ENCODE measurements at regions not wholly inside any gene's neighbourhood (a gene's known extent, or its start where the extent isn't known, plus 50 kb on each side); places are given as distances from the start of the nearest gene placed in this dataset.

GRCh38 chrX:107542040-107542439 lies 86.3 kb upstream of the PRPS1 start:
- H3K4me1 Mint-ChIP-seq: no peaks in the 10 kb centered on the region
- H3K27ac Mint-ChIP-seq: no peak overlapping the region
- H3K9me3 Mint-ChIP-seq: no peaks in the 10 kb centered on the region
- H3K36me3 Mint-ChIP-seq (ENCODE audit: low read depth): no peaks in the 10 kb centered on the region
- no peak overlapping the region for H3K4me3 Mint-ChIP-seq
- ChIA-PET CTCF (interaction anchor here (0.7 to 1.1 kb wide), 2 partner anchors 87 to 445 kb away, joined by 4 read pairs; no protein-coding TSS in a partner anchor), POLR2A (no interaction called here)
- H3K27me3 Mint-ChIP-seq: peaks cover 1% of the 10 kb centered on the region
- no peak for DNase-seq

DNA sequence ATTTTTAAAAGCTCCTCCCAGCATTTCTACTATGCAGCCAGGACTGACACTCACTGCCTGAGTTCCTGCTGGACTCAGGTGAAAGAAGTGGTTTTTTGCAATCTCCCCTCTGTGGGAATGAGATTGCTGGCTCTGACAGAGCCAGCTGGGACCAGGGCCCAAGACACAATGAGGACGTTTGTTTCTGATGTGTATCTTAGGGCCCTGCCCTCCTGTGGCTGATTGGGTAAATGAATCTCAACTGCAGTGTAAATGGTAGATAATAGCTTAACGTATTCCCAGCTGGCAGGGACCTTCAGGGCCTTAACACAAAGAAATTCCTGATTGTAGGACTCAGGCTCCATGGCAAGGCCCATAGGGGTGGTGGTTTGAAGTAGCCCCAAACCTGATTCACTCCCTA lies 85.8 kb upstream of the PRPS1 start:
- no peak for DNase-seq
- CTCF ChIA-PET: interaction anchor here (0.7 to 1.1 kb wide), 2 partner anchors 87 to 446 kb away, joined by 4 read pairs; no protein-coding TSS in a partner anchor
- H3K4me1 Mint-ChIP-seq: no peaks in the 10 kb centered on the region
- no peak overlapping the region for H3K4me3 Mint-ChIP-seq
- no peaks in the 10 kb centered on the region for H3K27me3 Mint-ChIP-seq
- POLR2A ChIA-PET: no interaction called here
- H3K27ac Mint-ChIP-seq: no peak overlapping the region
- H3K9me3 Mint-ChIP-seq: no peaks in the 10 kb centered on the region
- no peaks in the 10 kb centered on the region for H3K36me3 Mint-ChIP-seq (ENCODE audit: low read depth)

GRCh38 chrX:107547621-107548020 lies 80.7 kb upstream of the PRPS1 start:
- ChIA-PET POLR2A (no interaction called here), CTCF (no interaction called here)

GRCh38 chrX:107548775-107549174 lies 79.5 kb upstream of the PRPS1 start:
- no peak overlapping the region for H3K4me3 Mint-ChIP-seq
- peaks cover 10% of the 10 kb centered on the region for H3K4me1 Mint-ChIP-seq
- H3K27ac Mint-ChIP-seq: no peak overlapping the region
- H3K36me3 Mint-ChIP-seq (ENCODE audit: low read depth): no peaks in the 10 kb centered on the region
- CTCF ChIA-PET: interaction anchor here (1.3 kb wide), 1 partner anchor 10 kb away, joined by 3 read pairs; no protein-coding TSS in a partner anchor
- DNase-seq: no peak
- H3K27me3 Mint-ChIP-seq: no peaks in the 10 kb centered on the region
- POLR2A ChIA-PET: interaction anchor here (1.8 kb wide), 1 partner anchor 80 kb away, joined by 4 read pairs; the partner anchor contains the start of gene PRPS1
- H3K9me3 Mint-ChIP-seq: no peaks in the 10 kb centered on the region

More at GRCh38 chrX:107547621-107548020, 80.7 kb upstream of the PRPS1 start:
- Mint-ChIP-seq H3K4me3 (no peak overlapping the region), H3K27ac (no peak overlapping the region), H3K4me1 (peaks cover 10% of the 10 kb centered on the region), H3K36me3 (ENCODE audit: low read depth) (no peaks in the 10 kb centered on the region), H3K9me3 (no peaks in the 10 kb centered on the region), H3K27me3 (no peaks in the 10 kb centered on the region)
- no peak for DNase-seq

DNA sequence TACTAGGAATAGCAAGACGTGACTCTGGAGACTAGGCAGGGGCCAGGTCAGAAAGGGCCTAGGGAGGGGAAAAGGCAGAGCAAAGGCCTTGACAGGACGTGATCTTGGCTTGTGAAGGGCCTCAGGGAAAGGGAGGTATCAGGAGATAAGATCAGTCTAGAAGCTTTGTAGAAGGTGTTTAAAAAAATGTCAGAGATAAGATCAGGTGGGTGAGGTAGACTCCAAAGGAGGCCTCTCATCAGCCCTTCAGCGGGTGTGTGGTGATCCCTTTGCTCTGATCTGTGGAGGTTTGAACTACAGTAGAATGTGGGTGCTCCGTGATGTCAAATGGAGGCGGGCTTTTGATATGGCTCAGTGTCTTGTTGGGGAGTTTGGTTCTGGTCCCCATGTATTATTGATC lies 78.8 kb upstream of the PRPS1 start:
- H3K27ac Mint-ChIP-seq: no peak overlapping the region
- ChIA-PET CTCF (interaction anchor here (1.3 kb wide), 1 partner anchor 11 kb away, joined by 3 read pairs; no protein-coding TSS in a partner anchor), POLR2A (interaction anchor here (1.8 kb wide), 1 partner anchor 79 kb away, joined by 4 read pairs; the partner anchor contains the start of gene PRPS1)
- H3K36me3 Mint-ChIP-seq (ENCODE audit: low read depth): no peaks in the 10 kb centered on the region
- no peaks in the 10 kb centered on the region for H3K9me3 Mint-ChIP-seq
- DNase-seq: no peak
- H3K4me3 Mint-ChIP-seq: no peak overlapping the region
- H3K4me1 Mint-ChIP-seq: peaks cover 10% of the 10 kb centered on the region
- no peaks in the 10 kb centered on the region for H3K27me3 Mint-ChIP-seq

GRCh38 chrX:107551546-107551945 lies 76.8 kb upstream of the PRPS1 start:
- Mint-ChIP-seq H3K4me3 (no peak overlapping the region), H3K36me3 (ENCODE audit: low read depth) (no peaks in the 10 kb centered on the region), H3K4me1 (peaks cover 10% of the 10 kb centered on the region), H3K9me3 (no peaks in the 10 kb centered on the region), H3K27ac (no peak overlapping the region), H3K27me3 (peaks cover 2% of the 10 kb centered on the region)
- ChIA-PET CTCF (no interaction called here), POLR2A (no interaction called here)
- no peak for DNase-seq

DNA sequence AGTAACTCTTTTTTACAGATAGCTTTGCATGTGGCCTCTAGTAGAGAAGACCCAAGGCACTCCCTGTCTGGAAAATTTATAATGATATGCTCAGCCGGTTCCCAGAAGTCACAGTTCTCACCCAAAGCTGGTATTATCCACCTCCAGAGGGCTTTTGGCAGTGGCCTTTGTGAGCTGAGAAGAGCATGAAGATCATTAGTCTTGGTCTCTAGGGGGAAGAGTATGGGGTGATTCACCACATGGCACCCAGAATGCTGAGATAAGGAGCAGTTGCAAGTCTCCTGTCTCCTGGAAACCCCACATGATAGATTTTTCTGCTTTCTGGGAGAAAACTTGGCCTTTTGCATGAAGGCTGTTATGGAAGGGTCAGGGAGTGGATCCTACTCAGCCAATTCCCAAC lies 75.4 kb upstream of the PRPS1 start:
- H3K4me3 Mint-ChIP-seq: no peak overlapping the region
- H3K27ac Mint-ChIP-seq: no peak overlapping the region
- peaks cover 2% of the 10 kb centered on the region for H3K27me3 Mint-ChIP-seq
- H3K4me1 Mint-ChIP-seq: peaks cover 16% of the 10 kb centered on the region
- ChIA-PET POLR2A (no interaction called here), CTCF (no interaction called here)
- H3K9me3 Mint-ChIP-seq: no peaks in the 10 kb centered on the region
- no peaks in the 10 kb centered on the region for H3K36me3 Mint-ChIP-seq (ENCODE audit: low read depth)
- DNase-seq: no peak

GRCh38 chrX:107556967-107557366 lies 71.3 kb upstream of the PRPS1 start:
- peaks cover 6% of the 10 kb centered on the region for H3K4me1 Mint-ChIP-seq
- peaks cover 2% of the 10 kb centered on the region for H3K27me3 Mint-ChIP-seq
- CTCF ChIA-PET: no interaction called here
- DNase-seq: no peak
- H3K4me3 Mint-ChIP-seq: no peak overlapping the region
- H3K27ac Mint-ChIP-seq: no peak overlapping the region
- no peaks in the 10 kb centered on the region for H3K9me3 Mint-ChIP-seq
- POLR2A ChIA-PET: no interaction called here
- H3K36me3 Mint-ChIP-seq (ENCODE audit: low read depth): no peaks in the 10 kb centered on the region

GRCh38 chrX:107559506-107559905 lies 68.8 kb upstream of the PRPS1 start:
- Mint-ChIP-seq H3K36me3 (ENCODE audit: low read depth) (no peaks in the 10 kb centered on the region), H3K27me3 (peaks cover 2% of the 10 kb centered on the region), H3K9me3 (no peaks in the 10 kb centered on the region), H3K4me3 (no peak overlapping the region), H3K4me1 (peaks cover 6% of the 10 kb centered on the region), H3K27ac (no peak overlapping the region)
- POLR2A ChIA-PET: no interaction called here
- DNase-seq: no peak
- CTCF ChIA-PET: no interaction called here

GRCh38 chrX:107560041-107560440 lies 68.3 kb upstream of the PRPS1 start:
- Mint-ChIP-seq H3K4me3 (no peak overlapping the region), H3K36me3 (ENCODE audit: low read depth) (no peaks in the 10 kb centered on the region), H3K4me1 (peaks cover 6% of the 10 kb centered on the region), H3K9me3 (no peaks in the 10 kb centered on the region), H3K27ac (no peak overlapping the region), H3K27me3 (peaks cover under 1% of the 10 kb centered on the region)
- no peak for DNase-seq
- ChIA-PET CTCF (no interaction called here), POLR2A (no interaction called here)

GRCh38 chrX:107560980-107561379 lies 67.3 kb upstream of the PRPS1 start:
- Mint-ChIP-seq H3K4me1 (peaks cover 6% of the 10 kb centered on the region), H3K27ac (no peak overlapping the region), H3K27me3 (no peaks in the 10 kb centered on the region), H3K36me3 (ENCODE audit: low read depth) (no peaks in the 10 kb centered on the region), H3K9me3 (no peaks in the 10 kb centered on the region), H3K4me3 (no peak overlapping the region)
- ChIA-PET CTCF (no interaction called here), POLR2A (no interaction called here)
- no peak for DNase-seq

DNA sequence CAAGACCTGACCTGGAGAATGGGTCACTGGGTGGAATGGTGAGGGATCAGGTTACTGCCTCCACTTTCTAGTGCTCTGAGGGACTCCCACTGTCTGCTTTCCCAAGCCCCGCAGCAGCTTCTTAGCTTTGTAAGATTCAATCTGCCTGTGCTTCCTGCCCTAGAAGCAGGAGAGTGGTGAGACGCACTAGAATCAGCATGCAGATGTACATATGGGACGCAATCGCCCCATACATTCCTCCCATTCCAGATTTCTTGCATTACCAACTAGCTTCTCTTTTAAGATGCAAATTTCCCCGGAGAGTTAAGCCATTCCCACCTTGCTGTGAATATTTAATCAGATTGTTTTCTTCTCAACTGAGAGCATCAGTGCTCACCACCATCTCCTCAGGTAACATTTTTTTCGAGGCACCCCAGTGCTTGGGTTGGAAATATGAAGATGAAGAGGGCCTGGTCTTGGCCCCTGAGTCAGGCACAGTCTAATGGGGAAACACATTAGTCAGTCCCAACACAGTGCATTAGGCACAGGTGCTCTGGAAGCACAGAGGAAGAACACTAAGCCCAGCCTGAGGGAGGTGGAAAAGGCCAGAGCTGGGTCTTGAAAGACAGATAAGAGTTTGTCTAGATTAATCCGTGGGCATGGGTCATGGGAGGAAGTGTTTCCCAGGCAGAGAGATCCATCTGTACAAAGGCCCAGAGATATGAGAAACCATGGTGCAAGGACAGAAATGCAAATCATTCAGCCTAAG lies 66.7 kb upstream of the PRPS1 start:
- ChIA-PET CTCF (no interaction called here), POLR2A (no interaction called here)
- no peak overlapping the region for H3K4me3 Mint-ChIP-seq
- H3K27ac Mint-ChIP-seq: no peak overlapping the region
- no peaks in the 10 kb centered on the region for H3K36me3 Mint-ChIP-seq (ENCODE audit: low read depth)
- H3K9me3 Mint-ChIP-seq: no peaks in the 10 kb centered on the region
- no peak for DNase-seq
- H3K4me1 Mint-ChIP-seq: peaks cover 6% of the 10 kb centered on the region
- H3K27me3 Mint-ChIP-seq: no peaks in the 10 kb centered on the region

- no peak for DNase-seq
- Mint-ChIP-seq H3K4me1 (no peaks in the 10 kb centered on the region), H3K36me3 (ENCODE audit: low read depth) (no peaks in the 10 kb centered on the region), H3K9me3 (no peaks in the 10 kb centered on the region), H3K27ac (no peak overlapping the region), H3K4me3 (no peak overlapping the region), H3K27me3 (peaks cover 3% of the 10 kb centered on the region)
- CTCF ChIA-PET: no interaction called here
- POLR2A ChIA-PET: no interaction called here
These were observed 65.8 kb upstream of the PRPS1 start for GRCh38 chrX:107562482-107562881.

DNA sequence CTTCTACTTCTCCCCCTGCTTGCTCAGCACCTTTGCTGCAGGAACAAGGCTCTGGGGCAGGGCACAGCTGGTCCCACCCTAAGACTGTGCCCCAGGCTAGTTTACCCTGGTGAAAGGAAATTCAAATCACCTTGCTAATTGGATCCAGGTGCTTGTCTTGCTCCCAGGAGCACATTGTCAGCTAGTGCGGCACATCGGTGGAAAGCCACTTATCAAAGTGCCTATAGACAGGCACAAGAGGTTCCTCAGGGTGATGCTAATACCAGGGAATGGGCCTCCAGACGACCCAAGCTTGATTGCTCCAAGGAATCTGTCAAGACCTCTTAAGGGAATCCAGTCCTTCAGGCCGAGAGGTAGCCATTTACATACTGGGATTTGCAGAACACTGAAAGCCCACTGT lies 64.5 kb upstream of the PRPS1 start:
- ChIA-PET CTCF (no interaction called here), POLR2A (no interaction called here)
- Mint-ChIP-seq H3K4me1 (no peaks in the 10 kb centered on the region), H3K9me3 (no peaks in the 10 kb centered on the region), H3K27me3 (peaks cover 8% of the 10 kb centered on the region), H3K27ac (no peak overlapping the region), H3K36me3 (ENCODE audit: low read depth) (no peaks in the 10 kb centered on the region), H3K4me3 (no peak overlapping the region)
- no peak for DNase-seq
